ENCODE measurements at regions not wholly inside any gene's neighbourhood (a gene's known extent, or its start where the extent isn't known, plus 50 kb on each side); places are given as distances from the start of the nearest gene placed in this dataset.

GRCh38 chr9:90127923-90128322, 514.7 kb downstream of the DIRAS2 start:
- intact Hi-C loops (cut with micrococcal nuclease; ENCODE audit: unreplicated experiment) = no loop called here
- no peaks in the 10 kb centered on the region for H3K36me3 ChIP-seq (ENCODE audit: control insufficient read depth, insufficient read depth, low read length)
- Mint-ChIP-seq H3K9me3 (ENCODE audit: unreplicated experiment) (no peaks in the 10 kb centered on the region), H3K36me3 (ENCODE audit: insufficient read depth, unreplicated experiment) (no peaks in the 10 kb centered on the region), H3K4me1 (ENCODE audit: low read depth, unreplicated experiment) (no peaks in the 10 kb centered on the region), H3K27me3 (ENCODE audit: insufficient read depth, unreplicated experiment) (peaks cover 10% of the 10 kb centered on the region), H3K4me3 (ENCODE audit: unreplicated experiment) (no peak overlapping the region), H3K27ac (ENCODE audit: unreplicated experiment) (no peak overlapping the region)
- H3K4me1 ChIP-seq = no peaks in the 10 kb centered on the region
- no peaks in the 10 kb centered on the region for H3K27me3 ChIP-seq (replicated peaks; ENCODE audit: control insufficient read depth, insufficient read depth, low read length)
- BruUV-seq (replicated peaks) = no TSS peak
- ChIA-PET POLR2A (no interaction called here), CTCF (no interaction called here)
- no peak for TF ChIP-seq CTCF (IDR thresholded peaks at IDR 0.05; ENCODE audit: insufficient read depth in 1 of 2, low read depth in 1 of 2, low read length in 1 of 2, severe bottlenecking in 1 of 2, unreplicated experiment in 1 of 2)
- H3K9me3 ChIP-seq = no peaks in the 10 kb centered on the region
- H3K4me3 ChIP-seq (ENCODE audit: low read depth, low read length) = no peak overlapping the region
- no peak for DNase-seq

GRCh38 chr9:90128587-90129190, 513.9 kb downstream of the DIRAS2 start:
- intact Hi-C loops (cut with micrococcal nuclease; ENCODE audit: unreplicated experiment) = no loop called here
- Mint-ChIP-seq H3K4me3 (ENCODE audit: unreplicated experiment) (no peak overlapping the region), H3K4me1 (ENCODE audit: low read depth, unreplicated experiment) (no peaks in the 10 kb centered on the region), H3K36me3 (ENCODE audit: insufficient read depth, unreplicated experiment) (no peaks in the 10 kb centered on the region), H3K27me3 (ENCODE audit: insufficient read depth, unreplicated experiment) (peaks cover 10% of the 10 kb centered on the region), H3K9me3 (ENCODE audit: unreplicated experiment) (no peaks in the 10 kb centered on the region), H3K27ac (ENCODE audit: unreplicated experiment) (no peak overlapping the region)
- H3K4me3 ChIP-seq (ENCODE audit: low read depth, low read length) = no peak overlapping the region
- no peaks in the 10 kb centered on the region for H3K4me1 ChIP-seq
- POLR2A ChIA-PET = no interaction called here
- H3K36me3 ChIP-seq (ENCODE audit: control insufficient read depth, insufficient read depth, low read length) = no peaks in the 10 kb centered on the region
- BruUV-seq (replicated peaks) = no TSS peak
- no peak for TF ChIP-seq CTCF (IDR thresholded peaks at IDR 0.05; ENCODE audit: insufficient read depth in 1 of 2, low read depth in 1 of 2, low read length in 1 of 2, severe bottlenecking in 1 of 2, unreplicated experiment in 1 of 2)
- H3K9me3 ChIP-seq = no peaks in the 10 kb centered on the region
- CTCF ChIA-PET = no interaction called here
- no peak for DNase-seq
- H3K27me3 ChIP-seq (replicated peaks; ENCODE audit: control insufficient read depth, insufficient read depth, low read length) = no peaks in the 10 kb centered on the region

GRCh38 chr9:90129446-90129845, 513.2 kb downstream of the DIRAS2 start:
- no peaks in the 10 kb centered on the region for H3K36me3 ChIP-seq (ENCODE audit: control insufficient read depth, insufficient read depth, low read length)
- no peak overlapping the region for H3K4me3 ChIP-seq (ENCODE audit: low read depth, low read length)
- Mint-ChIP-seq H3K27me3 (ENCODE audit: insufficient read depth, unreplicated experiment) (peaks cover 10% of the 10 kb centered on the region), H3K36me3 (ENCODE audit: insufficient read depth, unreplicated experiment) (no peaks in the 10 kb centered on the region), H3K4me3 (ENCODE audit: unreplicated experiment) (no peak overlapping the region), H3K9me3 (ENCODE audit: unreplicated experiment) (no peaks in the 10 kb centered on the region), H3K4me1 (ENCODE audit: low read depth, unreplicated experiment) (no peaks in the 10 kb centered on the region), H3K27ac (ENCODE audit: unreplicated experiment) (no peak overlapping the region)
- no peaks in the 10 kb centered on the region for H3K27me3 ChIP-seq (replicated peaks; ENCODE audit: control insufficient read depth, insufficient read depth, low read length)
- POLR2A ChIA-PET = no interaction called here
- H3K4me1 ChIP-seq = no peaks in the 10 kb centered on the region
- no peak for TF ChIP-seq CTCF (IDR thresholded peaks at IDR 0.05; ENCODE audit: insufficient read depth in 1 of 2, low read depth in 1 of 2, low read length in 1 of 2, severe bottlenecking in 1 of 2, unreplicated experiment in 1 of 2)
- CTCF ChIA-PET = no interaction called here
- no peak for DNase-seq
- H3K9me3 ChIP-seq = no peaks in the 10 kb centered on the region
- BruUV-seq (replicated peaks) = no TSS peak
- intact Hi-C loops (cut with micrococcal nuclease; ENCODE audit: unreplicated experiment) = no loop called here

Measured in Caco-2 (cell line).